Smooth muscle cell (in vitro differentiated cells): ENCODE measurements at regions not wholly inside any gene's neighbourhood (a gene's known extent, or its start where the extent isn't known, plus 50 kb on each side); places are given as distances from the start of the nearest gene placed in this dataset.
A peak's percentile ranks its signal among the peaks of the same experiment; 100 is the strongest.

Experiments
- DNase-seq: peaks from one replicate; lab custom pipeline; 2025; ENCODE audit not compliant: unreplicated experiment; lab: John Stamatoyannopoulos, UW
- H2AFZ ChIP-seq: fragments of 200-600 bp; sonication (generic); 2 replicates; pipeline ENCODE4 v1.6.0; 2016; ENCODE audit warnings: antibody characterized with exemption, low read depth, mild to moderate bottlenecking
- H3F3A ChIP-seq: fragments of 200-600 bp; sonication (generic); 2 replicates; pipeline ENCODE4 v1.6.0; 2017; ENCODE audit warnings: antibody characterized with exemption, low read depth
- H3K27ac ChIP-seq: fragments of 200-600 bp; sonication (generic); 2 replicates; pipeline ENCODE4 v1.5.1; 2016; ENCODE audit warnings: low read depth, mild to moderate bottlenecking
- H3K27me3 ChIP-seq: fragments of 200-600 bp; sonication (generic); 2 replicates; pipeline ENCODE4 v1.6.1; 2016; ENCODE audit warnings: low read depth, mild to moderate bottlenecking
- H3K36me3 ChIP-seq: fragments of 200-600 bp; sonication (generic); 2 replicates; pipeline ENCODE4 v1.5.1; 2016; ENCODE audit warnings: low read depth
- H3K4me1 ChIP-seq: fragments of 200-600 bp; sonication (generic); 2 replicates; pipeline ENCODE4 v1.5.1; 2016; ENCODE audit warnings: low read depth
- H3K4me2 ChIP-seq: fragments of 200-600 bp; sonication (generic); 2 replicates; pipeline ENCODE4 v1.6.0; 2016; ENCODE audit warnings: mild to moderate bottlenecking
- H3K4me3 ChIP-seq: fragments of 200-600 bp; sonication (generic); 2 replicates; pipeline ENCODE4 v1.5.1; 2016; ENCODE audit warnings: mild to moderate bottlenecking
- H3K79me2 ChIP-seq: fragments of 200-600 bp; sonication (generic); 2 replicates; pipeline ENCODE4 v1.6.0; 2016; ENCODE audit warnings: low read depth, mild to moderate bottlenecking
- H3K9ac ChIP-seq: fragments of 200-600 bp; sonication (generic); 2 replicates; pipeline ENCODE4 v1.6.0; 2016; ENCODE audit warnings: low read depth
- H3K9me3 ChIP-seq: fragments of 200-600 bp; sonication (generic); replicated peaks from 2 replicates; pipeline ENCODE4 v1.5.1; 2016; ENCODE audit warnings: low read depth
- H4K20me1 ChIP-seq: fragments of 200-600 bp; sonication (generic); 2 replicates; pipeline ENCODE4 v1.6.0; 2016; ENCODE audit warnings: low read depth
- CTCF ChIP-seq: fragments of 200-600 bp; sonication (generic); IDR thresholded peaks from 2 replicates; pipeline ENCODE4 v1.5.1; 2017; ENCODE audit warnings: borderline replicate concordance, mild to moderate bottlenecking, antibody characterized with exemption; ENCODE audit not compliant: insufficient read depth, poor library complexity, severe bottlenecking
- WGBS: methylation state at CpG from one replicate; pipeline ENCODE4 v1.1.7; 2016; ENCODE audit warnings: low lambda C conversion rate; 5-methylcytosine and 5-hydroxymethylcytosine counted together

GRCh38 chr1:170470121-170470520 is 61.8 kb upstream of the GORAB start:
- TF ChIP-seq CTCF: no peak
- H3K27me3 ChIP-seq: no peaks in the 10 kb centered on the region
- no peaks in the 10 kb centered on the region for H4K20me1 ChIP-seq
- H3K36me3 ChIP-seq: no peaks in the 10 kb centered on the region
- H3K9me3 ChIP-seq: no peaks in the 10 kb centered on the region
- 62% methylated on average over 1 of the region's 1 CpG for WGBS
- no peak overlapping the region for H3K4me2 ChIP-seq
- DNase-seq: no peak
- H3K27ac ChIP-seq: no peak overlapping the region
- no peaks in the 10 kb centered on the region for H3K79me2 ChIP-seq
- H3K4me3 ChIP-seq: no peak overlapping the region
- H3F3A ChIP-seq: no peaks in the 10 kb centered on the region
- H2AFZ ChIP-seq: no peak overlapping the region
- no peak overlapping the region for H3K9ac ChIP-seq
- peaks cover 6% of the 10 kb centered on the region for H3K4me1 ChIP-seq

- Histone ChIP-seq H3K4me3 (no peak overlapping the region), H4K20me1 (no peaks in the 10 kb centered on the region), H3K27ac (peak overlapping the region; percentile 51), H3K79me2 (no peaks in the 10 kb centered on the region), H3K9ac (no peak overlapping the region), H3K36me3 (no peaks in the 10 kb centered on the region), H3K9me3 (no peaks in the 10 kb centered on the region), H3F3A (no peaks in the 10 kb centered on the region), H2AFZ (no peak overlapping the region), H3K27me3 (no peaks in the 10 kb centered on the region), H3K4me1 (peaks cover 6% of the 10 kb centered on the region), H3K4me2 (peak overlapping the region; percentile 14)
- WGBS: 45% methylated on average over 1 of the region's 1 CpG
- DNase-seq: no peak
- no peak for TF ChIP-seq CTCF
These were observed 60.4 kb upstream of the GORAB start for GRCh38 chr1:170471398-170472053.

- H3K27me3 ChIP-seq: no peaks in the 10 kb centered on the region
- H3F3A ChIP-seq: no peaks in the 10 kb centered on the region
- no peak overlapping the region for H3K27ac ChIP-seq
- no peaks in the 10 kb centered on the region for H3K9me3 ChIP-seq
- no peaks in the 10 kb centered on the region for H3K79me2 ChIP-seq
- H3K9ac ChIP-seq: no peak overlapping the region
- no peaks in the 10 kb centered on the region for H4K20me1 ChIP-seq
- no peak overlapping the region for H3K4me2 ChIP-seq
- TF ChIP-seq CTCF: no peak
- H3K4me3 ChIP-seq: no peak overlapping the region
- no peak overlapping the region for H2AFZ ChIP-seq
- H3K36me3 ChIP-seq: no peaks in the 10 kb centered on the region
- no peaks in the 10 kb centered on the region for H3K4me1 ChIP-seq
- DNase-seq: no peak
These were observed 51.0 kb upstream of the GORAB start for GRCh38 chr1:170481000-170481399.
